MM.1S (cell line): ENCODE measurements at regions not wholly inside any gene's neighbourhood (a gene's known extent, or its start where the extent isn't known, plus 50 kb on each side); places are given as distances from the start of the nearest gene placed in this dataset.

Source experiments
- CTCF ChIP-seq: fragments of 300-600 bp; sonication (generic); IDR thresholded peaks from 2 replicates; pipeline ENCODE4 v1.5.1; 2016; ENCODE audit warnings: antibody characterized with exemption, low read length, mixed read lengths
- EZH2phosphoT487 ChIP-seq: fragments of 300-600 bp; sonication (generic); IDR thresholded peaks from 2 replicates; pipeline ENCODE4 v1.6.1; 2018; ENCODE audit warnings: antibody characterized with exemption, low read length

- TF ChIP-seq CTCF, result no peak
- TF ChIP-seq EZH2phosphoT487, result no peak
These were observed 170.2 kb upstream of the TRIM24 start for GRCh38 chr7:138289864-138290263.
